HCT116 (cell line): ENCODE measurements at regions not wholly inside any gene's neighbourhood (a gene's known extent, or its start where the extent isn't known, plus 50 kb on each side); places are given as distances from the start of the nearest gene placed in this dataset.

Experiments
- ATAC-seq: fragments of 200-7000 bp; cut with Tn5 transposase; 2 replicates; pipeline ENCODE4 v1.9.1; 2020; ENCODE audit warnings: mild to moderate bottlenecking, moderate library complexity
- BruUV-seq: library from RNA; stranded (reverse); fragments of 400-500 nt; replicated peaks from 2 replicates; lab custom pipeline; 2021; lab: Mats Ljungman, UMichigan
- CTCF ChIA-PET: fragments of 300-600 bp; sonication (Branson Sonifier 250); formaldehyde crosslinking; loops from one replicate; lab custom pipeline; 2021; ENCODE audit warnings: antibody characterized with exemption; lab: Charles Lee
- POLR2A ChIA-PET: fragments of 300-600, 350-600 bp; sonication (Branson Sonifier 250); formaldehyde crosslinking; loops from one replicate; lab custom pipeline; 2021; ENCODE audit warnings: antibody characterized with exemption; lab: Charles Lee
- RAD21 ChIA-PET, 2 experiments: fragments of 300-600 bp; sonication (Branson Sonifier 250); formaldehyde crosslinking; loops; one replicate each; lab custom pipeline; 2023; ENCODE audit warnings: low total read pairs in 2 of 2; ENCODE audit not compliant: uncharacterized antibody in 2 of 2, unreplicated experiment in 2 of 2, low non-redundant PET in 1 of 2; lab: Charles Lee
- DNase-seq: peaks from one replicate; pipeline ENCODE4 v3.0.0-alpha.2; 2010; ENCODE audit warnings: low read depth, low spot score
- H2AFZ ChIP-seq: fragments of 200-600 bp; shearing (Covaris generic), sonication (generic); 2 replicates; pipeline ENCODE4 v1.6.1; 2017; ENCODE audit warnings: low read depth, mixed run types, mixed read lengths, antibody characterized with exemption, low read length; ENCODE audit not compliant: poor library complexity, severe bottlenecking
- H3K27ac ChIP-seq: 2 replicates; pipeline ENCODE4 v1.5.1; 2012; ENCODE audit warnings: low read depth, low read length
- H3K27me3 ChIP-seq: fragments of 200-600 bp; sonication (generic); 2 replicates; pipeline ENCODE4 v1.6.1; 2016; ENCODE audit warnings: mixed run types, low read length, mixed read lengths; ENCODE audit not compliant: insufficient read depth
- H3K36me3 ChIP-seq, 2 experiments: fragments of 200-500 bp in 1 of 2; fragments of 200-600 bp in 1 of 2; sonication (Bioruptor generic) in 1 of 2; sonication (generic) in 1 of 2; 2 replicates each; pipeline versions ENCODE4 v1.5.1 to v1.6.1; 2014 to 2016; ENCODE audit warnings: low read length in 2 of 2, inconsistent platforms in 1 of 2, mixed read lengths in 1 of 2, mixed run types in 1 of 2; ENCODE audit not compliant: insufficient read depth in 2 of 2, control insufficient read depth in 1 of 2
- H3K4me1 ChIP-seq, 2 experiments: fragments of 200-600 bp in 1 of 2; sonication (generic) in 1 of 2; 2 replicates each; pipeline versions ENCODE4 v1.5.1 to v1.6.1; 2012 to 2017; ENCODE audit warnings: low read length in 2 of 2, inconsistent platforms in 1 of 2, mild to moderate bottlenecking in 1 of 2, mixed read lengths in 1 of 2, mixed run types in 1 of 2, moderate library complexity in 1 of 2; ENCODE audit not compliant: insufficient read depth in 2 of 2, control insufficient read depth in 1 of 2
- H3K4me2 ChIP-seq: fragments of 200-600 bp; sonication (generic); 2 replicates; pipeline ENCODE4 v1.6.1; 2017; ENCODE audit warnings: mixed run types, low read length, mixed read lengths
- H3K4me3 ChIP-seq, 2 experiments: fragments of 200-600 bp in 1 of 2; sonication (generic) in 1 of 2; replicated peaks in 1 of 2; 2 replicates each; pipeline ENCODE4 v1.5.1; 2011 to 2016; ENCODE audit warnings: low read length in 2 of 2, control low read depth in 1 of 2, low read depth in 1 of 2, mild to moderate bottlenecking in 1 of 2, mixed read lengths in 1 of 2, mixed run types in 1 of 2
- H3K79me2 ChIP-seq: fragments of 200-600 bp; sonication (generic); 2 replicates; pipeline ENCODE4 v1.6.1; 2017; ENCODE audit warnings: mild to moderate bottlenecking, mixed run types, low read length, moderate library complexity, mixed read lengths; ENCODE audit not compliant: insufficient read depth
- H3K9ac ChIP-seq: fragments of 200-600 bp; sonication (generic); 2 replicates; pipeline ENCODE4 v1.6.1; 2016; ENCODE audit warnings: low read length, mixed read lengths
- H3K9me2 ChIP-seq: fragments of 200-600 bp; sonication (generic), shearing (Covaris generic); 2 replicates; pipeline ENCODE4 v1.6.1; 2017; ENCODE audit warnings: mixed run types, mild to moderate bottlenecking, moderate library complexity; ENCODE audit not compliant: insufficient read depth
- H3K9me3 ChIP-seq, 2 experiments: fragments of 200-500 bp in 1 of 2; fragments of 200-600 bp in 1 of 2; sonication (Bioruptor generic) in 1 of 2; sonication (generic) in 1 of 2; 2 replicates each; pipeline ENCODE4 v1.6.1; 2014 to 2017; ENCODE audit warnings: low read length in 2 of 2, mixed read lengths in 2 of 2, inconsistent platforms in 1 of 2, low read depth in 1 of 2, mild to moderate bottlenecking in 1 of 2, mixed run types in 1 of 2, moderate library complexity in 1 of 2; ENCODE audit not compliant: control insufficient read depth in 1 of 2, insufficient read depth in 1 of 2
- H4K20me1 ChIP-seq: fragments of 200-600 bp; sonication (generic), shearing (Covaris generic); 2 replicates; pipeline ENCODE4 v1.6.1; 2017; ENCODE audit warnings: mixed run types, mild to moderate bottlenecking, moderate library complexity; ENCODE audit not compliant: insufficient read depth
- ATF3 ChIP-seq: IDR thresholded peaks from 2 replicates; pipeline ENCODE4 v1.6.1; 2012
- CEBPB ChIP-seq: IDR thresholded peaks from 2 replicates; pipeline ENCODE4 v1.6.1; 2012; ENCODE audit warnings: low read depth
- EGR1 ChIP-seq: IDR thresholded peaks from 2 replicates; pipeline ENCODE4 v1.6.1; 2012; ENCODE audit warnings: low read depth
- ELF1 ChIP-seq: IDR thresholded peaks from 2 replicates; pipeline ENCODE4 v1.6.1; 2012; ENCODE audit warnings: low read depth, borderline replicate concordance
- EZH2 ChIP-seq: fragments of 200-600 bp; sonication (generic); IDR thresholded peaks from 2 replicates; pipeline ENCODE4 v1.6.1; 2017; ENCODE audit warnings: antibody characterized with exemption, mixed run types
- FOSL1 ChIP-seq: IDR thresholded peaks from 2 replicates; pipeline ENCODE4 v1.6.1; 2012; ENCODE audit warnings: low read depth
- RAD21 ChIP-seq: IDR thresholded peaks from 2 replicates; pipeline ENCODE4 v1.6.1; 2012; ENCODE audit warnings: low read depth, mild to moderate bottlenecking
- SIN3A ChIP-seq: IDR thresholded peaks from 2 replicates; pipeline ENCODE4 v1.6.1; 2012; ENCODE audit warnings: low read depth
- SRF ChIP-seq: IDR thresholded peaks from 2 replicates; pipeline ENCODE4 v1.6.1; 2012; ENCODE audit warnings: low read depth
- TCF7L2 ChIP-seq: IDR thresholded peaks from 2 replicates; pipeline ENCODE4 v1.7.0; 2011; ENCODE audit warnings: borderline replicate concordance, inconsistent platforms; ENCODE audit not compliant: insufficient read depth, insufficient read length; ENCODE audit errors: extremely low read depth
- YY1 ChIP-seq: IDR thresholded peaks from 2 replicates; pipeline ENCODE4 v1.6.1; 2011; ENCODE audit warnings: low read length, low read depth, moderate library complexity, mild to moderate bottlenecking; ENCODE audit not compliant: insufficient replicate concordance; ENCODE audit errors: extremely low read depth
- ZFX ChIP-seq: fragments of 450-650 bp; IDR thresholded peaks from 2 replicates; pipeline ENCODE4 v1.6.1; 2017
- ZNF274 ChIP-seq: fragments of 200-500 bp; sonication (Bioruptor generic); IDR thresholded peaks from 2 replicates; pipeline ENCODE4 v1.6.1; 2014; ENCODE audit warnings: mild to moderate bottlenecking, low read depth, low read length, inconsistent platforms
- intact Hi-C: fragments of 100-400 bp; cut with micrococcal nuclease; formaldehyde crosslinking; loops from 2 replicates; pipeline ENCODE4 v1.10.0; 2022
- TF ChIP-seq, protein P1 (sequence below): IDR thresholded peaks from 2 replicates; pipeline ENCODE4 v1.6.1; 2011; ENCODE audit warnings: mild to moderate bottlenecking, low read length, moderate library complexity; ENCODE audit not compliant: insufficient replicate concordance; ENCODE audit errors: extremely low read depth
- TF ChIP-seq, protein P2 (sequence below): IDR thresholded peaks from 2 replicates; pipeline ENCODE4 v1.6.1; 2012
- TF ChIP-seq, protein P3 (sequence below), 3 experiments: fragments of 200-600 bp in 1 of 3; sonication (generic) in 1 of 3; IDR thresholded peaks in 2 of 3; conservative IDR thresholded peaks in 1 of 3; 2 replicates each; pipeline ENCODE4 v1.5.1; 2012 to 2017; ENCODE audit warnings: low read depth in 2 of 3, low read length in 2 of 3, antibody characterized with exemption in 1 of 3, borderline replicate concordance in 1 of 3, control low read depth in 1 of 3, mild to moderate bottlenecking in 1 of 3, mixed read lengths in 1 of 3, mixed run types in 1 of 3, moderate library complexity in 1 of 3; ENCODE audit not compliant: insufficient read depth in 1 of 3

- BruUV-seq: no TSS peak
- ChIA-PET POLR2A (no interaction called here), CTCF (no interaction called here), RAD21 (no interaction called here)
- no peak for TF ChIP-seq SIN3A
- TF ChIP-seq, protein P1, sequence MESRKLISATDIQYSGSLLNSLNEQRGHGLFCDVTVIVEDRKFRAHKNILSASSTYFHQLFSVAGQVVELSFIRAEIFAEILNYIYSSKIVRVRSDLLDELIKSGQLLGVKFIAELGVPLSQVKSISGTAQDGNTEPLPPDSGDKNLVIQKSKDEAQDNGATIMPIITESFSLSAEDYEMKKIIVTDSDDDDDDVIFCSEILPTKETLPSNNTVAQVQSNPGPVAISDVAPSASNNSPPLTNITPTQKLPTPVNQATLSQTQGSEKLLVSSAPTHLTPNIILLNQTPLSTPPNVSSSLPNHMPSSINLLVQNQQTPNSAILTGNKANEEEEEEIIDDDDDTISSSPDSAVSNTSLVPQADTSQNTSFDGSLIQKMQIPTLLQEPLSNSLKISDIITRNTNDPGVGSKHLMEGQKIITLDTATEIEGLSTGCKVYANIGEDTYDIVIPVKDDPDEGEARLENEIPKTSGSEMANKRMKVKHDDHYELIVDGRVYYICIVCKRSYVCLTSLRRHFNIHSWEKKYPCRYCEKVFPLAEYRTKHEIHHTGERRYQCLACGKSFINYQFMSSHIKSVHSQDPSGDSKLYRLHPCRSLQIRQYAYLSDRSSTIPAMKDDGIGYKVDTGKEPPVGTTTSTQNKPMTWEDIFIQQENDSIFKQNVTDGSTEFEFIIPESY: no peak
- no peak for TF ChIP-seq FOSL1
- TF ChIP-seq YY1: no peak
- no peak for TF ChIP-seq CEBPB
- no peak for TF ChIP-seq RAD21
- no peak for TF ChIP-seq EZH2
- TF ChIP-seq ZFX: no peak
- TF ChIP-seq, protein P2, sequence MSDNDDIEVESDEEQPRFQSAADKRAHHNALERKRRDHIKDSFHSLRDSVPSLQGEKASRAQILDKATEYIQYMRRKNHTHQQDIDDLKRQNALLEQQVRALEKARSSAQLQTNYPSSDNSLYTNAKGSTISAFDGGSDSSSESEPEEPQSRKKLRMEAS: no peak
- no peak for TF ChIP-seq TCF7L2
- TF ChIP-seq ELF1: no peak
- TF ChIP-seq ZNF274: no peak
- no peak for TF ChIP-seq ATF3
- TF ChIP-seq, protein P3, sequence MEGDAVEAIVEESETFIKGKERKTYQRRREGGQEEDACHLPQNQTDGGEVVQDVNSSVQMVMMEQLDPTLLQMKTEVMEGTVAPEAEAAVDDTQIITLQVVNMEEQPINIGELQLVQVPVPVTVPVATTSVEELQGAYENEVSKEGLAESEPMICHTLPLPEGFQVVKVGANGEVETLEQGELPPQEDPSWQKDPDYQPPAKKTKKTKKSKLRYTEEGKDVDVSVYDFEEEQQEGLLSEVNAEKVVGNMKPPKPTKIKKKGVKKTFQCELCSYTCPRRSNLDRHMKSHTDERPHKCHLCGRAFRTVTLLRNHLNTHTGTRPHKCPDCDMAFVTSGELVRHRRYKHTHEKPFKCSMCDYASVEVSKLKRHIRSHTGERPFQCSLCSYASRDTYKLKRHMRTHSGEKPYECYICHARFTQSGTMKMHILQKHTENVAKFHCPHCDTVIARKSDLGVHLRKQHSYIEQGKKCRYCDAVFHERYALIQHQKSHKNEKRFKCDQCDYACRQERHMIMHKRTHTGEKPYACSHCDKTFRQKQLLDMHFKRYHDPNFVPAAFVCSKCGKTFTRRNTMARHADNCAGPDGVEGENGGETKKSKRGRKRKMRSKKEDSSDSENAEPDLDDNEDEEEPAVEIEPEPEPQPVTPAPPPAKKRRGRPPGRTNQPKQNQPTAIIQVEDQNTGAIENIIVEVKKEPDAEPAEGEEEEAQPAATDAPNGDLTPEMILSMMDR (IDR thresholded peaks at IDR 0.05 in 2 of 3, conservative IDR thresholded peaks at IDR 0.05 in 1 of 3; ENCODE audit: borderline replicate concordance in 1 of 3, insufficient read depth in 1 of 3, low read depth in 2 of 3, low read length in 2 of 3): no peak
- TF ChIP-seq EGR1: no peak
- no peak for TF ChIP-seq SRF
- Histone ChIP-seq H3K9me2 (no peaks in the 10 kb centered on the region), H3K9ac (no peak overlapping the region), H2AFZ (no peak overlapping the region), H3K9me3 (no peaks in the 10 kb centered on the region), H3K4me1 (peaks cover 0 to 1% of the 10 kb centered on the region in 2 experiments; a peak in 2 of 4 replicates), H3K27ac (no peak overlapping the region), H3K4me2 (no peak overlapping the region), H3K36me3 (no peaks in the 10 kb centered on the region), H3K27me3 (no peaks in the 10 kb centered on the region), H3K4me3 (no peak overlapping the region), H3K79me2 (no peaks in the 10 kb centered on the region), H4K20me1 (no peaks in the 10 kb centered on the region)
- ATAC-seq (no peak), DNase-seq (no peak)
- intact Hi-C loops: no loop called here
Observed at GRCh38 chr6:137737836-137738596, 129.0 kb upstream of the TNFAIP3 start.
